HG03097 (cell line): ENCODE measurements at regions not wholly inside any gene's neighbourhood (a gene's known extent, or its start where the extent isn't known, plus 50 kb on each side); places are given as distances from the start of the nearest gene placed in this dataset.

ENCODE experiments used
- ATAC-seq: cut with Tn5 transposase; IDR thresholded peaks from one replicate; pipeline ENCODE4 v1.9.1; 2021; ENCODE audit not compliant: unreplicated experiment, low FRiP score

DNA sequence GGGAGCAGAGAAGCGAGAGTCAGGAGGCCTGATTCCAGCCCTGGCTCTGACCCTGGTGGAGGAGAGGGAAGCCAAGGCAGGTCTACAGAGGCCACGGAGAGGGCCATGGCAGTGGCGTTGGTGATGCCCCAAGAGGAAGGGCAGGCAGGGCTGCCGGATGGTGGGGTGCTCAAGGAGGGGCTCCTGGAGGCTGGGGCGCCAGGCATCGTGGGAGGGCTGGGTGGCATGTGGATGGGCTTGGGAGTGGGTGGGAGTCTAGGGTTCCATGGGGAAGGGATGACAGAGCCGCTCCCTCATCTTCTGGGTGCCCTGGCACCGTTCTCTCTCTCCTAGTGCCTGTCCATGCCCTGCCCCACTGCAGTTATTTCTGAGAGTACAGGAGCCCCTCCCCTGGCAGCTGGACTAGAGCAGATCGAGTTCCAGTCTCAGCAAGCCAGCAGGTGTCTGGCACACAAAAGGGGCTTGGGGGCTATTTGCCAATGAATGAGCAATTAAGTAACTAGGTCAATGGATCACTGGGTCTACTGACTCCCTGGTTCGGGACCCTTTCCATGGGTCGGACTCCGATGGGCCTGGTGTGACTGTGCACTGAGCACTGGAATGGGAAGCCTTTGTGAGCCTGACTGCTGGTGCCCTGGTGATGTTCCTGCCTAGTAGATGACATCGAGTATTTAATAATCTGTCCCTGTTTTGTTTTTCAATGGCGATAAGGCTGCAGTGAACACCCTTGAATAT, 570.0 kb downstream of the TBC1D22A start:
- ATAC-seq: no peak

DNA sequence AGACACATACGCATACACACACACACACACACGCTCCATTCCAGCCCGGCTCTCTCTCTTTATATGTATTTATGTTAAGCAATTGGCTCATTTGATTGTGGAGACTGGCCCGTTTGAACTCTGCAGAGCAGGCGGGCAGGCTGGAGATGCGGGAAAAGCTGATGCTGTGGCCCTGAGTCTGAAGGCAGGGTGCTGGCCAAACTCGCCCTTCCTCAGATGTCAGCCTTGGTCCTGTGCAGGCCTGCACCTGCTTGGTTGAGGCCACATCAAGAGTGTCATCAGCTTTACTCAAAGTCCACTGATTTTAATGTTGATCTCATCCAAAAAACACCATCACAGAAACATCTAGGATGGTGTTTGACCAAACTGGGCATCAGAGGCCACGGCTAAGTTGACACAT, 569.3 kb downstream of the TBC1D22A start:
- ATAC-seq: no peak

DNA sequence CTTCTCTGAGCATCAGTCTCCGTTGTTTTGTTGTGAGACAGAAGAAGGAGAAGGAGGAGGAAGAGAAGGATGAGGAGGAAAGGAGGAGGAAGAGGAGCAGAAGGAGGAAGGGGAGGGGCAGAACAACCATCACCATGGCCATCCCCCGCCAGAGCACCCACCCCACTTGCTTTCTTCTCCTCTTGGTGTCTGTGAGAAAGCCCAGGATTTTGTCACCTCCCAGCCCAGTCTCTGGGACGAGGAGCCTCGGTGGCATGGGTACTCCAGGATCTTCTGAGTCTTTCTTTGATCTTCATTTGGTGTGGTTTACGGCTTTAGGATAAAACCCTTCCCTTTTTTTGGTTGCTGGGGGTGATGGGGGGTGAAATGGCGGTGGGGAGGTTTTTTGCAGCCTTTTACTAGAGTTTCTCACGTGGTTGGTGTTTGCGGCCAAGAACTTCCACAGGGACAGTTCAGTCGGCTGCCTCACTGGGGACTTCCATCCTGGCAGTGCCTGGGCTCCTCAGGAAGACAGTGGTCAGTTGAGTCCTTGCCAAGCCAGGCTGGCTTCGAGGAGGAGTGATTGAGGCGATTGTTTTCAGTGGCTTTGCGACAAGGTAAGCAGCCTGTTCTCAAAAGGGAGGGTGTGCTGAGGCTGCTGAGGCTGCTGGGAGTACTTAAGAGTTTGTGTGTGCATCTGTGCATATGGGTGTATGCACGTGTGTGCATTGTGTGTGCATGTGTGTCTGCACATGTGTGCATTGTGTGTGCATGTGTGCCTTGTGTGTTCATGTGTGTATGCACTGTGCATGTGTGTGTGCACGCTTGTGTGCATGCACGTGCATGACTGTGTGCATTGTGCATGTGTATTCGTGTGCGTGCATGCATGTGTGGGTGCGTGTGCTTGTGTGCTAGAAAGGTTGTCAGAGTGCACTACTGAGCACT, 567.5 kb downstream of the TBC1D22A start:
- ATAC-seq: no peak

DNA sequence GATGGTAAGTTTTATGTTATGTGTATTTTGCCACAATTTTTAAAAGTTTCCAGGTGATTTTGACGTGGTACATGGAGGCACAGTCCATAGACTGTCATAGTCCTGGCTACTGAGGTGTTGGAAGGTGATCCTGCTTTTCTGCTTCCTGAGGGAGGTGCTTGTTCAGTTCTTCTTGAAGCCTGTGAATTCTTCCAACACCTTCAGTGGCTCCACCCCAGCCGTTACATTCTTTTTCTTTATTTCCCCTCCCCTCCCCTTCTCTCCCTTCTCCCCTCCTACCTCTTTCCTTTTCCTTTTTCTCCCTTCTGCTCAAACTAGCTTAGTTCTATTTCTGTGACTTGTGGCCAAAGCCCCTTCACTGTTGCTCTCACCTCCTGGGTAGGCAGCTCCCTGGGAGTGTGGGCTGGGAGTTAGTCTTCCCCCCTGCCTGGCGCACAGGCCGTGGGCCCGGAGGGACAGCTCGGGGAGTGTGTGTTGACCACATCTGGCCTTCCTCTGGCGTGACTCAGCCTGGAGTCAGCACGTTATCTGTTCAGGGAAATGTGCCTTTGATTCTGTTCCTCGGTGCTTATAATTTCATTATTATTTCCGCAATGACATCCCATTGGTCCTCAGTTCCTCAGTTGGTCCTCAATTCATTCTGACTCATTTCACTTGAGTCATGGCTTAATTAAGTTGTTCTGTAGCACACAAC, 566.2 kb downstream of the TBC1D22A start:
- ATAC-seq: no peak

DNA sequence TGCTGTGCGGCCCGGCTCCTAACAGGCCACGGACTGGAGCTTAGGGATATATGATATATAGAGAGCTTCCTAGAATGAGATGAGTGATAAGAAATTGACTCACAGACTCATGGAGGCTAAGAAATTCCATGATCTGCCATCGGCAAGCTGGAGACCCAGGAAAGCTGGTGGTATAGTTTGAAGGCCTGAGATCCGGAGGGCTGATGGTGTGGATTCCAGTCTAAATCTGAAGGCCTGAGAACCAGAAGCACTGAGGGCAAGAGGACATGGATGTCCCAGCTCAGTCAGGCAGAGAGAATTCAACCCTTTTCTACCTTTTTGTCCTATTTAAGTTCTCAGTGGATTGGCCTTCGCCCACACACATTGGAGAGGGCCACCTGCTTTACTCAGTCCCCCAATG, 564.8 kb downstream of the TBC1D22A start:
- ATAC-seq: no peak

DNA sequence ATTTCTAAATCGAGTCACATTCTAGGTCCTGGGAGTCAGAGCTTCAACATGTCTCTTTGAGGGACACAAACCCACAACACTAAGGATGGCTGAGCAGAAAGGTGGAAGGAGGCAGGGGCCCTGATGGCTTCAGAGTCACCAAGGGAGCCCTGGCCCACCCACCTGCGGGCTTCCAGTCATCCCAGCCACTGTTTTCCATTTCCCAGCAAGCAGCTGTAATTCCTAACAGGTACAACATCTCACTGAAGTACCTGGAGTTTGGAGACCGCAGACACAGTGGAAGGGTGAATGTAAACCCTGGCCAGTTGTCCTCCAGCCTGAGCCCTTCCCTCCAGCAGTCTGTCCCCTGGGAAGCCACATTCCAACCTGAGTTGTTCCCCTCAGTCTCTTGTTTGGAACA, 562.8 kb downstream of the TBC1D22A start:
- ATAC-seq: no peak

DNA sequence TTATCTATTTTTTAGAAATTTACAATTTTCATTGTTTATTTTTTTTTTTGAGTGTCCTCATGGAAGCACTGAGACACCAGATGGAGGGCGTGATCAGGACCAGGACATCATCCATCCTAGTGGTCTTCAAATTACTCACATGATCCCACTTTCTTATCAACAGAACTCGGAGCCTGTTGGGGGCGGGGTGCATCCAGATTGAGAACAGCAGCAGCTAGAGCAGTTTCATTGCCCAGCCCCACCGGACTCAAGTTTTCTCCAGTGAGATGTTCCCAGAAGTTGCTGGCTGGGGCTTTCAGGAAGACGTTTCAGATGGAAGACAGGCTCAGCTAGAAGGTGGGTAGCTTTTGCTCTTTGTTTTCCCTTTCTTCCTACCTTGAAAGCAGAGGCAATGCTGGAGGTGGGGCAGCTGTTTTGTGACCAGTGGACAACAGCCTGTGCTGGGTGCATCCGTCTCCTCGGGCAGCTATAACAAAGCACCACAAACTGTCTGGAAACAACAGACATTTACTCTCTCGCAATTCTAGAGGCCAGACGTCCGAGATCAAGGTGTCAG, 562.1 kb downstream of the TBC1D22A start:
- no peak for ATAC-seq

DNA sequence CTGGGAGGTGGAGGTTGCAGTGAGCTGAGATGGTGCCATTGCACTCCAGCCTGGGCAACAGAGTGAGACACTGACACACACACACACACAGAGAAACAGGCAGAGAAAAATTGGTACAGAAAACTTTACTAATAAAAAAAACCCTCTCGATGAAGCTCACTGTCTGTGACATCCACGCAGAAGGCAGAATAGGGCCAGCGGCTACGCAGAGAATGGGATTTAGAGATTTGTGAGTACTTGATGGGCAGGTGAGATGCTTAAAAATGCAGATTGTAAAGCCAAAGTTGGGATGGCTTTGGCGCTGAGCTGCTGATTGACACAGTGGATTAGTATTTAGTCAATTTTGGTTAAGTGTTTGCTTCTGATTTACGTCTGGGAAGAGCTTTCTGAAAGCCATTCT, 561.1 kb downstream of the TBC1D22A start:
- no peak for ATAC-seq

DNA sequence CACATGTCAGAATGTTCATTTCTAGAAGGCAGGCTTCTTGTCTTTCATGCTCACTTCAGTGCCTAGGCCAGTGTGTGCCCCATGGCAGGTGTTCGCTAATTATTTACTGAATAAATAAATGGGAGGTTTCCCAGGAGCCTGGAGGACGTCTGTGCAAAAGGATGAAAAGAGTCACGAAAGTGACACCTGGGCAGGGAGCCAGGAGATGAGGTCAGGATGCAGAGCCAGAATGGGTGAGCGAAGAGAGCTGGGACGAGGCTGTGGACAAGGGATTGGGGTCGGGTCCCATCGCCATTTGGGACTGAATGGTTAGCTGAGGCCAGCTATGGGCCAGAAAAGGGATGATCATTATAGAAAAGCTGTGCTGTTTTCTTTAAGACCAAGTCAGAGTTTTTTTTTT, 560.4 kb downstream of the TBC1D22A start:
- ATAC-seq: no peak

DNA sequence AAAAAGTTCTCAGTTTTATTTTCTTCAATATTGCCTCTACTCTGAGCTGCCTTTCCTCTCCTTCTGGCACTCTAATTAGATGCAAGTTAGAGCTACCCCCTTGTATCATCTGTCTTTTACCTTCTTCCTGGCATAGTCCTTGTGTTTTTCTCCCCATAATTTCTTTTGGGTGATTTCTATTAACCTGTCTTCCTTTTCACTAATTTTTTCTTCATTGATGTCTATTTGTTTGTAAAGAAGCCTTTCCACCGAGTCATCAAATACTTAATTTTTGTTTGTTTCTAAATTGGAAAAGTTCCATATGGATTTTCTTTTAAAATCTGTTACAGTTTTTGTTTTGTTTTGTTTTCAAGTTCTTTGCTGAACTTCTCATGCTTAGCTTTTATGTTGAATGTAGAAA, 558.1 kb downstream of the TBC1D22A start:
- ATAC-seq: no peak

DNA sequence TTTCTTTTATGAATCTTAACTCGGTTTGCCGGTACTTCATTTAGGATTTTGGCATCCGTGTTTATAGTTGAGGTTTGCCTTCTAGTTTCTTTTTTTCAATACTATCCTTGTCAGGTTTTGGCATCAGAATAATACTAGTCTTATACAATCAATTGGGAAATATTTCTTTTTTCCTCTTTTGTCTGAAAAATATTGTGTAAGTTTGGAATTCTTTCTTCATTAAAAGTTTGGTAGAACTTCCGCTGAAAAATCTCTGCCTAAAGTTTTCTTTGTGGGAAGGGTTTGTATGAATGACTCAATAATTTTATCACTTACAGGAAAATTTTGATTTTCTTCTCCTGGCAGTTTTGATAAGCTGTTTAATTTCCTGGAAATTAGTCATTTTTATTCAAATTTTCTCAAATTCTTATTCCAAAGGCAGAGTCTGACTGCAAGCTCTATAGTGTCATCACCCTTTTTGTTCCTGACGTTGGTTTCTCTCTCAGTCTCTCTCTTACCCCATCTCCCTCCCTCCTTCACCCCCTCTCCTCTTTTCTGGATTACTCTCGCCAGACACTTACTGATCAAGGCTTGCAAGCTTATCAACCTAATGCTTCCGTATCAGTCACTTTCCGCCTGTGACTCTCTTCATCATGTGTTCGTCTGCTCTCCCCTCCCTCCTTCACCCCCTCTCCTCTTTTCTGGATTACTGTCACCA, 555.7 kb downstream of the TBC1D22A start:
- no peak for ATAC-seq

DNA sequence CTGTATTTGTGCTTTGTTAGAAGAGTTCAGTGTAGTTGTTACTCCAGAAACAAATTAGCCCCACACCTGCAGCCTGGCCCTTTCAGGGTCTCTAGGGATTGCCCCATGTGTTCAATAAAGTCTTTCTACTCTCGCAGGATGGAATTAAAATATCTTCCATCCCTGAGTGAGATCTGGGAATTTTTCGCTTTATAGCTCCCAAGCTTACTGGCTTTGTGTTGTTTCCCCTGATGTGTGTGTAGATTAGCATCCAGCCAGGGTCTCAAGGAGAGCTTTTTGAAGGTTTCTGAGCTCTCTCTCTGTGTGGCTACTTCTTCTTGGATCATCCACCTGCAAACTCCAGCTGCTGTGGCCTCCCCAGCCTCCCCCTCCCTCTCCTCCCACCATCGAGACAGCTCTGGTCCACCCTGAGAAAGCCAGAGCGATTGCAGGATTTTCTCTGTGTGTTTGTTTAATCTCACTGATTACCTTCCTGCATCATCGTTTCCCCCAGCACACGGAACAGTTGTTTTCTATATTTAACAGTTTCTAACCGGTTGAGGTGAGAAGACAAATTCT, 553.5 kb downstream of the TBC1D22A start:
- no peak for ATAC-seq

DNA sequence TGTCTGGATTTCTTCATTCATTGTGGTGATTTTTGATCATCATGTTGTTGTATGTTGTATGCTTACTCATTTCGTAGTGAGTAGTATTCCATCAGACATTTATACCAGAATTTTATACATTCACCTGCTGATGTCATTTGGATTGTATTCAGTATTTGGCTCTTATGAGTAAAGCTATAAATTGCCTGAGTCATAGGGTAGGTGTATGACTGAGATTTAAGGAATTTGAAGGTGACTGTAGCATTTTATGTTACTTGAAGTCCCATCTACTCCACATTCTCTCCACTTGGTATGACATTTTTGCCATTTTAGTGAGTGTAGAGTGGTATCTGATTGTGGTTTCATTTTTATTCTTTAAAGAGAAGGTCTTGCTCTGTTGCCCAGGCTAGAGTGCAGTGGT, 548.2 kb downstream of the TBC1D22A start:
- no peak for ATAC-seq

DNA sequence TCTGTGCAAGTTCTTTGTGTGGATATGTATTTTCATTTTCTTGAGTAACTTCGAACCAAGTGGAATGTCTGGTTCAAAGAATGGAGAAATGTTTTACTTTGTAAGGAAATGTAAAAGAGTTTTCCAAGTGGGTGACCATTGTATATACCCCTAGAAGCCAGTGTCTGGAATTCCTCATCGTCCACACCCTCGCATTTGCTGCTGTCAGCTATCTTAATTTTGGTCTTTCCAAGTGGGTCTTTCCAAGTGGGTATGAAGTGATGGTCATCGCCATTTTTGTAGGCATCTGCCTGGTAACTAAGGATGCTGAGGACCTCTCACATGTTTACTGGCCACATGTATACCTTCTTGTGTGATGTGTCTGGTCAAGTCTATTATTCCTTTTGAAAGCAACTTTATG, 547.5 kb downstream of the TBC1D22A start:
- ATAC-seq: no peak

DNA sequence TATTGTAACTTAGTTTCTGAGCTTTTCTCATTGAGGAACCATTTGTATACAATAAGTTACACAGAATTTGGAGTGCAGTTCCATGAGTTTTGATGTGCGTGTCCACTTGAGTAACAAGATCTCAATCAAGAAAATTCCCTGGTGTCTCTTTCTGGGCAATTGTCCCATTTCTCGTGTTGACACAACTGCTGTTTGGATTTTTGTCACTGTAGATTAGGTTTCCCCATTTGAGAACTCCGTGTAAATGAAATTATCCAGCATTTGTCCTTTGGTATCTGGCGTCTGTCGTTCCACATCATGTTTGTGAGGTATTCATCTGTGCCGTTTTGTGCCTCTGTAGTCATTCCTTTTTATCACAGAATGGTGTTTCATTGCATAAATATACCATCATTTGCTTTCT, 547.0 kb downstream of the TBC1D22A start:
- ATAC-seq: no peak

DNA sequence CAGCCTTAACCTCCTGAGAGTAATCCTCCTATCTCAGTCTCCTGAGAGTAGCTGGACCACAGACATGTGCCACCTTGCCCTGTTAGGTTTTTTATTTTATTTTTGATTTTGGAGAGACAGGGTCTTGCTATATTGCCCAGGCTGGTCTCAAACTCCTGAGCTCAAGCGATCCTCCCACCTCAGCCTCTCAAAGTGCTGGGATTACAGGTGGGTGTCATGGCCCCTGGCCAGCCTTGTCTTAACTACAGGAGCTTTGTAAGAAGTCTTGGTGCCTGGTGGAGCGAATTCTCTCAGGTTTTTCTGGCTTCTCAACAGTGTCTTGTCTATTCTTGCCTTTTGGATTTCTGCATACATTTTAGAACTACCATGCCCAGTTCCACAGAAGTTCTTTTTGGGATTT, 546.4 kb downstream of the TBC1D22A start:
- no peak for ATAC-seq

DNA sequence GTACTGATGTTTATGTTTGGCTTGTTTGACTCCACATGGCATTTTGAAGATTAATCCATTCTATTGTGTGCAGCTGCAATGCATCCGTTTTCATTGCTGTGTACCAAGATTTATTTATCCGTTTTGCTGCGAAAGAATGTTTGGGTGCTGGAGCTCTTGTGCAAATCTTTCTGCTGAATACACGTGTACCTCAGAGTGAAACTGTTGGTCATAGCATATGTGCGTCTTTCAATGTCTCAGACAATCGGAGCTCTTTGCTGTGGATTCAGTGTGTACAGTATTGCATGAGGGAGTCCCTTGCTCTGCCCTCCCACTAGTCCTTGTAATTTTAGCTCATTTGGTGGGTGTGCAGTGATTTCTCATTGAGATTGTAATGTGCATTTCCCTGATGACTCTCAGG, 545.4 kb downstream of the TBC1D22A start:
- ATAC-seq: no peak

DNA sequence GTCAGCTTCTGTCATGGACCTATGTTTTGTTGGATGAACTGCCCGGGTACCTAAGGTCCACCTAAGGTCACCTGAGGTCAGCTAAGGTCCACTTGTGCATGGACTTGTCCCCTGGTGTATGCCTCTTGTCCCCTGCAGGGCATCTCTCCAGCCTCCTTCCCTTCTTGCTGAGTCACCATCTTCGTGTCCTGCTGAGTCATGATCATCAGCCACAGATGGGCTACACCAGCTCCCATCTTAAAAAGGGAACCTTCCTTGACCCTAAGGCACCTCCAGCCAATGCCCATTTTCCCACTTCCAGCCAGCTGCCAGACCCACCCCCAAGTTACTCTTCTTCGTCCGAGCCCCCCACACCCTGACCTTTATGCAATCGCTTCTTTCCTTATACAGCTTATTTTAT, 544.9 kb downstream of the TBC1D22A start:
- ATAC-seq: no peak

DNA sequence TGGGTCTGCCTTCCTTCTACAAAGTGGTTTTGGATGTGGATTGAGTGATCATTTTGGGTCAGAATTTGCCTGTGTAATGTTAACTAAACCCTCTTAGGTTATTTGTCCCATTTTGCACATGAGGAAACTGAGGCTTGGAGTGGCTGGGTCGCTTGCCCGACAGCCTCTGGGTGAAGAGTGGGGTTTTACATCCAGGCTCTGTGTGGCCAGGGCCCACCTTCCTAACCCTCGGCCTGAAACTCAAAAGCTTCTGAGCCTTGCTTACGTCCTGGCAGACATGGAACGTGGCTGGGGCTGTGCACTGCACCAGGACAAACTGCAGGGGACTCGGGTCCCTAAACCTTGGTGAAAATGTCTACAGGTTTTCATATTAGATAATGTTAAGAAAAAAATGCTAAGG, 542.4 kb downstream of the TBC1D22A start:
- no peak for ATAC-seq

DNA sequence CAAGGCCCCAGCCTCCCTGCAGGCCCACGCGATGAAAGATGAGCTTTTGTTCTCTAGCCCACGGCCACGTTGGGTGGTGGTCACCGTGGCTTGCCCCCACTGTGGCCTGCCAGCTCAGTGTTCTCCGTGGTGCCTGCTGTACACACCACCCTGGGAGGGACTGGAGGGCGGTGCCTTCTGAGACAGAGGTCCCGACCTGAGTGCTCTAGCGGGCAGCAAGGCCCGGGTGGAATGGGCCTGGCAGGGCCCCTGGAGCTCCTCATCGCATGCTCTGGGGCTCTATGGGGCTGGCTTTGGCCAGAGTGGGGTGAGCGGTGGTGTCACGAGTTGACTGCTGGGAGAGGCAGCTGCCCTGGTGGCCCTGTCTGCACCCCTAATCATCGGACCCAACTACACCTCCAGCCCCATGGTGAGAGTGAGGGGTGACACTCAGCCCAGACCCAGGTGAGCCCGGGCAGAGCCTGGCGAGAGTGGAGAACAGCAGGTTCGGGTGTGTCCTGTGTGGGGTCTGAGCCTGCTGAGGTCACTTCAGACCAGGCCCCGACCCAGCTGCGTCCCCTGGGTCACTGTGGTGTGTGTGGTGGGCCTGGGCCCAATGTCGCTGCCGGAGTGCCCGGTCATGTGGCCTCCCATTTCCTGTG, 541.9 kb downstream of the TBC1D22A start:
- no peak for ATAC-seq
